ENCODE measurements at regions not wholly inside any gene's neighbourhood (a gene's known extent, or its start where the extent isn't known, plus 50 kb on each side); places are given as distances from the start of the nearest gene placed in this dataset.
"Not testable (repeated sequence)": the region's sequence is repeated elsewhere in the genome, so short reads cannot be mapped to it uniquely, and the experiment has no call there.

DNA sequence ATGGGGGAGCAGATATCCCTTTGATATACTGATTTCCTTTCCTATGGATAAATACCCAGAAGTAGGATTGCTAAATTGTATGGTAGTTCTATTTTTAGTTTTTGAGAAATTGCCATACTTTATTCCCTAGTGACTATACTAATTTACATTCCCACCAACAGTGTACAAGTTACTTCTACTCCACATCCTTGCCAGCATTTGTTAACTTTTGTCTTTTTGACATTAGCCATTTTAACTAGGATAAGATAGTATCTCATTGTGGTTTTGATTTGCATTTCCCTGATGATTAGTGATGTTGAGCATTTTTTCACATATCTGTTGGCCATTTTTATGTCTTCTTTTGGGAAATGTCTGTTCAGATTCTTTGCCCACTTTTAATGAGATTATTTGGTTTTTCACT, 620.6 kb upstream of the CAMK1G start:
- FAIRE-seq, result no peak

DNA sequence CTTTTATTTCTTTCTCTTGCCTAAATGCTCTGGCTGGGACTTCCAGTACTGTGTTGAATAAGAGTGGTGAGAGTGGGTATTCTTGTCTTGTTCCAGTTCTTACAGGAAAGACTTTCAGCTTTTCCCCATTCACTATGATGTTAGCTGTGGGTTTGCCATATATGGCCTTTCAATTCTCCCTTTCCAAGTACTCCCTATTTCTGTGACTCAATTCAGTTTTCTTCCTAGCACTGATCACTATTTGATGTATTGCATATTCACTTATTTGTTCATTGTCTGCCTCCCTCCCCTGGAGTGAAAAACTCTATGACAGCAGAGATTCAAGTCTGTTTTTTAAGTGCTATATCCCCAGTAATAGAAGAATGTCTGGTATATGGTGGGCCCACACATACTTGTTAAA, 618.2 kb upstream of the CAMK1G start:
- no peak for DNase-seq (ENCODE audit: low spot score in 2 of 2)
- no peak for FAIRE-seq

More for the DNA sequence above, 620.6 kb upstream of the CAMK1G start:
- DNase-seq (ENCODE audit: low spot score in 2 of 2), result no peak

DNA sequence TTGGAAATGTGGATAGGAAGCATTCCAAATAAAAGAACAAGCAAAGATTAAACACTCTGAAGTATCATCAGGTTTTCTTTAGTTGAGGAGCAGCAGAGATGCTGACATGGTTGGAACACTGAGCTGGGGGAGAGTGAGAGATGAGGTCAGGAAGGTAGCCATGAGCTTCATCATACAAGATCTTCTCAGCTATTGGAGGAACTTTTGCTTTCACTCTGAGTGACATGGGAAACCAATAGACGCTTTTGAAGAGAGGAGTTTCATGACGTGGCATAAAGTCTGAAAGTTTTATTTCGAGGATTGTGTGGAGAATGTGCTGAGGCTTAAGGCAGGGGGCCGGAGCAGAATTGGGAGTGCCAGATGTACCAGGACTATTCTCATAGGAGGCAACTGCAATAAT, 616.2 kb upstream of the CAMK1G start:
- FAIRE-seq (no peak), DNase-seq (ENCODE audit: low spot score in 2 of 2) (no peak)

DNA sequence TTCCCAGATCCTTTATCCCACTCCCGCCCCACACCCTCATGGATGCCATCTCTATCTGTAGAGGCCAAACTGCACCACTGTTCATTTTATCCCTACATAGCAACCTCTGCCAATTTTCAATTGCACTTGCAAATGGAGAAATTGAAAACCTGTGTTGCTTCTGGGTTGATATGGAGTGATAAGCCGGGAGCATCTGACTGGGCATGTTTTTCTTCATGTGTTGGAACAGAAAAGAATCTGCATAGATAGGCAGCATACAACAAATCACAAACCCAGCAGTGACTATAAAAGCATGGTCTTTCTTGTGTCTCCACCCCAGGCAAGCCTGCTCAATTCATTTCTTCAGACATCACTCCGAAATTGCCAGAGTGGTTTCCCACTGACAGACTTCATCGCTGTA, 608.8 kb upstream of the CAMK1G start:
- FAIRE-seq (no peak), DNase-seq (ENCODE audit: low spot score in 2 of 2) (no peak)

DNA sequence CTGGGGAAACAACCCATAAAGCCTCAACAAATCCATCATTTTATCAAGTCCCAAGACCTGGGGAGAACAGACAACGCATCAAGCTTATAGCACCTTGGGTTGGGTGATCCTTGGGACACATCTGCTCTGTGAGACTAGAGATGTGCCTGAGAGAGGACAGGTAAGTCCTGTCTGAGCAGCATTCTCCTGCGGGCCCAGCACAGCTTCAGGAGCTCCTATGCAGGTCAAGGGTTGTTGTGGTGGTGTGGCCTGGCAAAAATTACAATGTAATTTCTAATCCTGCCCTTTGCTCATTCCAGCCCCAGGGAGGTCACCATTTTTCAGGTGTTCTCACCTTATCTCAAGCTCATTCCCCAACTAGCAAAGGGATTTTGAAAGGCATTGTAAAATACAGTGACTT, 608.1 kb upstream of the CAMK1G start:
- FAIRE-seq (no peak), DNase-seq (ENCODE audit: low spot score in 2 of 2) (no peak)

DNA sequence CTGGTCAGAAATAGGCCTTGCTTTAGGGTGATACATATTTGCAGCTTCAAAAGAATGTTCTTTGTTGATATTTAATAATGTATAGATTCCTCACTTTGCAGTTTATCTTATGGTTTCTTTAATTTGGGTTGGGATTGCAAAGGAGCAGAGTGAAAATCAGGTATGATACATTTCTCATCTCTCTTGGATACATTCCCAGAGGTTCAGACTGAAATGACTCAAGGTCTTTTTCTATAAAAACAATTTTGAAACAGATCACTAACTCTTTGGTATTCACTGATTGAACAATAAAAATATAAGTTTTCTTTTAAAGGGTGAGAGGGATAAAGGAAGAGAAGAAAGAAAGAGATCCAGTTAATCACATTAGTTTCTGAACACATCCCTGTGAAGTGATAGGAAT, 606.5 kb upstream of the CAMK1G start:
- FAIRE-seq (no peak), DNase-seq (ENCODE audit: low spot score in 2 of 2) (no peak)

DNA sequence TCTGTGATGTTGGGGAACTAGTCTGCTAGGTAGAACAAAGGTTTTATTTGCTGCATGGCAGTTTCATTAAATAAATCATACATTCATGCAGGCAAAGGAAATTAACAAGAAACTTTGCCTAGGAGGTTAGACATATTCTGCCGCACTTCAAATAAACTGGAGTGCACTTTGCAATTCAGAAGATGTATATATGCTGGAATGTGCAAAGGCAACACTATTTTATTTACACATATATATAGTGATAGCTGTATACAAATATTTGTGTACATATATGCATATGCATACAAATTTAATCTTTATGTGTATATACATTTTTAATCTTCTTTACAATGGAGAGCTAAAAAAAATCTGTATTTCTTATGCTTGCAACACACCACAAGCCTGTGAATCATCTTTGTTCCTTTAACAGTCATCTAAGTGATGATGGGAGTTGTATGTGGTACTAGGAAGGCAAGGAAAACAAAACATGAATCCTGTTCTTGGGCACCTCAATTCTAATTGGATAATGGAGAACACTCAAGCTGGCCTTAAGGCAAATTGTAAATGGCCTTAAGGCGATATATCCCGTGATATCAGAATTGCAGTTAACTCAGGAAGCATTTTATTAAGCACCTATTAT, 605.8 kb upstream of the CAMK1G start:
- DNase-seq (ENCODE audit: low spot score in 2 of 2), result no peak
- FAIRE-seq, result no peak

DNA sequence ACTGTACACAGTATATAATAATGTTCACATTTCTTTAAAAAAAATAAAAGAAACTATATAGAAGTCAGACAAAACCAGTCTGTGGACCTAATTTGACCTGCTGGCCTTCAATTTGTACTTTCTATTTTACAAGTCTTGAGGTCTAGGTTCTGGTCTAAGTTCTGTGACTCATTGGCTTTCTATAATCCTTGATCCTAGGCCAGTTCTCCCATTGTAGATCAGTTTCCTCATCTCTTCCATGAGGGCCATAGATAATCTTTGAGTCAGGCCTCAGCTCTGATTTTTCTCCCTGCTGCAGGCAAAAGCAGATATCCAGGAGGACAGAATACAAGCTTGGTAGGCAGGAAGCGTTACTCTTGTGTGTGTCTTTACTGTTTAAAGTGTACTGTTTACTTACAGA, 603.7 kb upstream of the CAMK1G start:
- DNase-seq (ENCODE audit: low spot score in 2 of 2), result no peak
- FAIRE-seq, result no peak

DNA sequence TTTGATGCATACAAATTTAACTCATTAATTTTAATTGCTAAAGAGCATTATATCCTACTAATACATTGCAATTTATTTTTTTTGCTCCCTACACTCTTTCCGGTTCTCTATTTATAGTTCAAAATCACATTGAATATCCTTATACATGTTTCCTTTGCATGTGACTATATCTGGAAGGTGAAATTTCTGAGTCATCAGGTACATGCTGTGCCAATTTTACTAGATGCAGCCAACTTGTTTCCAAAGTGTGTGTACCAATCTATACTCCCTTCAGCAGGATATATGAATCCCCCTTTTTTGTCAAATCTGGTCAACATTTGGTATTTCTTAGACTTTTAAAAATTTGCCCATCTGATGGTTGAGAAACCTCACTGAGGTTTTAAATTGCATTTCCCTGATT, 602.9 kb upstream of the CAMK1G start:
- DNase-seq (ENCODE audit: low spot score in 2 of 2) (no peak), FAIRE-seq (no peak)

DNA sequence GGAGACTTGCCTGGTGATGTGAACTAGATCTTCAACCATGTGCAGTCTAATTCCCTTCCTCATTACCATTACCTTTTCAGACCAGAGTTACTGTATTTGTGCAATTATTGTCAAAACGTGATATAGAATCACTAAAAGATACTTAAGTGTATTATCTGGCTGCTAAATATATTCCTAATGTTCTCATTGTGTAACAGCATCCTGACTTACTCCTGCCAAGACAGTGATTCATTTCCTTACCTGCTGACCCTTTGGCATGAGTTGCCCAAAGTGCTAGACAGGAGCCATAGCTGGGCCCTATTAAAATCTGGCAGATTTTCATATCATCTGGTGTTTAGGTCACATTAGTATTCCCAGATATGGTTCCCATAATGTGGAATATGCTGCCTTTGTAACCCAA, 598.3 kb upstream of the CAMK1G start:
- no peak for DNase-seq (ENCODE audit: low spot score in 2 of 2)

DNA sequence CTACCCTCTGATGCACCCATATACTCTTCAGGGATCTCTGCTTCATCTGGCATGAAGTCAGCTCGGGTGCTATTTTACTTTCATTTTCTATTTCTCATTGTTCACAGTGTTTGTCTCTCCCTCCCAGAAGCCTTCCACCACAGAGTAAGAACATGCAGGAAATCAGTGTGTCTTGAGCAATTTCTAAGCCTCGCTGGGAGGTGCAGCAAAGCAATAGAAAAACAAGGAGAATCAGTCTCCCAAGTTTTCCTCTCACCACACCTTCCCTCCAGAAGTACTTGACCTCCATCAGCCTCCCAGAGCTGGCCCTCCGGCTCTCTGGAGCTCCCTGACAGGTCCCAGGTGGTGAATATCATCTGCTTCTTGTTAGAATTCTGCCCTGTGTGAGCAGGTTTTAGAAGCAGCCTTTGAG, 594.7 kb upstream of the CAMK1G start:
- FAIRE-seq (no peak), DNase-seq (ENCODE audit: low spot score in 2 of 2) (peak in 1 of 2 donors; percentile 5)

More for the DNA sequence above, 598.3 kb upstream of the CAMK1G start:
- FAIRE-seq, result no peak

DNA sequence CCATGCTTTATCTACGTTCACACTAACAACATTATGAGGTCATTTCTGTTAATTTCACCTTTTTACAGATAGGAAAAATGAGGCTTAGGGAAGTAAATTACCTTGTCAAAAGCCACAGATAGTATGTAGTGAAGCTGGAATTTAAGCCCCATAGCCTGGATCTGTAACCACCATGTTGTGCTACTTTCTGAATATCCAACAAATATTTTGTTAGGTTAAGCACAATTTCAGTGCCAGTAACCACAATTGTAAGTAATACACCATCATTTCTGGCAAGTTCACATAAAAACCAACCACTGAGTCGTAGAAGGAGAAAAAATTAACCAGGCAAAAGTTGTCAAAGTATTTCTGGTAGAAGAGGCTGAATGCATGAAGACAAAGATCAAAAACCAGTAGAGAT, 593.1 kb upstream of the CAMK1G start:
- DNase-seq (ENCODE audit: low spot score in 2 of 2) (no peak), FAIRE-seq (no peak)

DNA sequence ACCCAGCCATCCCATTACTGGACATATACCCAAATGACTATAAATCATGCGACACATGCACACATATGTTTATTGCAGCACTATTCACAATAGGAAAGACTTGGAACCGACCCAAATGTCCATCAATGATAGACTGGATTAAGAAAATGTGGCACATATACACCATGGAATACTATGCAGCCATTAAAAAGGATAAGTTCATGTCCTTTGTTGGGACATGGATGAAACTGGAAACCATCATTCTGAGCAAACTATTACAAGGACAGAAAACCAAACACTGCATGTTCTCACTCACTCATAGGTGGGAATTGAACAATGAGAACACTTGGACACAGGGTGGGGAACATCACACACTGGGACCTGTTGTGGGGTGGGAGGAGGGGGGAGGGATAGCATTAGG, 586.5 kb upstream of the CAMK1G start:
- FAIRE-seq; DNase-seq (ENCODE audit: low spot score in 2 of 2): not testable (repeated sequence)

DNA sequence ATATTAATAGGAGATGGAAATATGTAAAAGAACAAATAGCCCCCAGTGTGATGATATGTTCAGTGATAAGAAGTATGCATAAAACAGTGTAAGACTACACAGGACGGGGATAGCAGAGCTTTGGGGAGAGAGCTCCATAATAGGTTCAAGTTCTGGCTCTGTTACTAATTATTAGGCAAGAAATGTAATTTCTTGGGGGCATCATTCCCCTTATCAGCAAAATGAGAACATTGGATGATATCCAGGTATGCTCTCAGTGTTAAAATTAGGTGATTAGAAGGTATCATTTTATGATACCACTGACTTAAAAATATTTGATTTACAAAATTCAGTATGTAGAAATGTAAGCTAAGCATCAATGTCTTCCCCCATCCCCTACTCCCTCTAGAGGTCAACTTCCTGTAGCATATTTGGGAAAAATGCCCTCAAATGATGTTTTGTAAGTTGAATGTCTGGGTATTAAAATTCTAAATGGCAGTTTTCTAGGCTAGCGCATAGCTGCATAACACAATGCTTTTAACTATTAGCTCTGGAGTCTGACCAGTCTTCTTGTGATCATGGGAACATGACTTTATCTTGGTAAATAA, 585.7 kb upstream of the CAMK1G start:
- DNase-seq (ENCODE audit: low spot score in 2 of 2), result no peak
- no peak for FAIRE-seq

DNA sequence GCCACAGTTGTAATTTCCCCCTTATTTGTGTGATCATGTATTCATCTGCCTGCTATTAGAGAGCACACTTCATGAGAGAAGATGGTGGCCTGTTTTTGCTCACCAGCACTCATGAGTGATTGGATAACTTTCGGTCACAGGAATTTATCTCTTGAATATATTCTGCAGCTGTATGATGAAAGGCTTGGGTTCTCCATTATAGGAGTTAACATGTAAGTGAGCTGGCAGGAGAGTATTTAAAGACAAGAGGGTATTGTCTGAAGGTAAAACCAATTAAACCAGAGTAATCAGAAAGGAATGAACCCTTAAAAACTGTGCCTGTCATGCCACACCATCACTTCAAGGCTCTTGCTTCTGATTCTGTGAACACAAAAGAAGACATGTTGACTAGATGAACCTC, 574.9 kb upstream of the CAMK1G start:
- FAIRE-seq (no peak), DNase-seq (ENCODE audit: low spot score in 2 of 2) (no peak)

DNA sequence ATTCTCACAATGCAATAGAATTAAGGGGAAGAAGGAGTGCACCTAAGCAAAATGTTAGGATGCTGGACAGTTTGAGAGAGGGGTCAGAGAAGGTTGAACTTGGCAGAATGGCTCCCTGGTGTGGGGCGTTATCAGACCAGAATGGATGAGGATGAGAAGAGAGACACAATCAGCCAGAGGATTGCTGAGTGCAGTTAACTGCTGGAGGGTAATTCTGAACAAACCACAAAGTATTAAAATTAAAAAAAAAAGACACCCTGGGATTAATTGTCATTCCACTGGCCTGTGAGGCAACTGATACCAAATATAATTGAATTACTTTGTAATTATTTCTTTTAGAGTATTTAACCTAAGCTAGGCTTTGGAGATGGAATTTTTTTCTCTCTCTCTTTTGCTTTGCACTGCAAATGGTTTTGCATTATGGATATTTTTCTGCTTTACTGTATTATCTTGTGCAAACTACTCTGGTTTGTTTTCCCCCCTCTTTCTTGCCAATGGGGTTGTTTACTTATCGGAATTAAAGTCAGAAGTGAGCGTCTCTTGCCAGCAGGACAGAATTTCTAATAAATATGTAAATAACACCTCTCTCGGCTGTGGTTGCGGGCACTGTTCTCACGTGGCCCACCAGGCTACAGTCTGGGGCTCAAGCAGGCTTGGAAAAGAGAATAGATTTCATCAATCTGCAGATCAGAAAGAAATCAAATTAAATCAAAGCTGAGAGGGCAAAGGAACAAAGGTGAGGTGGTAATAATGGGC, 572.9 kb upstream of the CAMK1G start:
- DNase-seq (ENCODE audit: low spot score in 2 of 2) (no peak), FAIRE-seq (no peak)

DNA sequence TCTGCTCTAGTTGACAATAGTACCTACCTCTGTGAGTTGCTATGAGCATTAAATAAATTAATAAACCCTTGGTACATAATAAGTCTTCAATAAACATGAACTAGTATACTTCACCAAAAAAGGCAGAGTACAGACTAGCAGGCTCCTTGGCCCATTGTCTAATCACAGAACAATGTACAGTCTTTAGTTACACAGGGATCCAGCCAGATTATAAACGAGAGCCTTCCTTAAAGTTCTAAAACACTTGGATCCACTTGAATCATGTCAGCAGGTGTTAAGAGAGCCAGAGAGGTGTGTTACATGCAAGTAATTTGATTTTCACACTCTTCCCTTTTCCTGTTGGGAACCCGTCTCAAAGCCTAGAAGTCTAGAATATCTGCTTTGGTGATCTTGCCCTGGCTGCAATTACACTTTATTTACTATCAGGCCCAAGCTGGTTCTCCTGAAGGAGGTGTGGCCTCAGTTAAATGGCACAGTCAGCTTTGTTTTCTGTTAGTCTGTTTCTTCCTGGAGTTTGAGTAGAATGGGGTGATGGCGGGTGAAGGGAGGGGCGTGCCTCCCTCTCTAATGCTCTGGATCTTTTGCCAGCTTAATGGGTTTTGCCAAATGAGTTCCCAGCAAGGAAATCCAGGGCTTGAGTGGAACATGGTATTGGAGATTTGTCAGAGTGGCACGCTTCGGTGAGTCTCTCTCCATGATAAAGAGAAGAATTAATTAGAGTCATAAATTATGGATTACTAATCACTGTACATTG, 570.9 kb upstream of the CAMK1G start:
- FAIRE-seq (no peak), DNase-seq (ENCODE audit: low spot score in 2 of 2) (no peak)

DNA sequence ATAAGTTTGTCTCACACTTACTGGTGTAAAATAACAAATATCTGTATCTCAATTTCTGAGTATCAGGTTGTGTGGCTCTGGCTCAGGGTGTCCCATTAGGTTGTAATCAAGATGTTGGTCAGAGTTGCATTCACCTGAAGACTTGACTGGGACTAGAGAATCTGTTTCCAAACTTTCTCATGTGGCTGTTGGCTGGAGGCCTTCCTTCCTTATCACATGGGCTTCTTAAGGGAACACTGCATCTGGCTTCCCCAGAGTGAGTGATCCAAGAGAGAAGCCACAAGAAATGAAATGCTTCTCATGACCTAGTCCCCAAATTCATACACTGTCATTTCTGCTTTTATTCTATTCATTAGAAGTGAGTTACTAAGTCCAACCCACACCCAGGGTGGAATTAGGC, 568.4 kb upstream of the CAMK1G start:
- FAIRE-seq (no peak), DNase-seq (ENCODE audit: low spot score in 2 of 2) (no peak)

DNA sequence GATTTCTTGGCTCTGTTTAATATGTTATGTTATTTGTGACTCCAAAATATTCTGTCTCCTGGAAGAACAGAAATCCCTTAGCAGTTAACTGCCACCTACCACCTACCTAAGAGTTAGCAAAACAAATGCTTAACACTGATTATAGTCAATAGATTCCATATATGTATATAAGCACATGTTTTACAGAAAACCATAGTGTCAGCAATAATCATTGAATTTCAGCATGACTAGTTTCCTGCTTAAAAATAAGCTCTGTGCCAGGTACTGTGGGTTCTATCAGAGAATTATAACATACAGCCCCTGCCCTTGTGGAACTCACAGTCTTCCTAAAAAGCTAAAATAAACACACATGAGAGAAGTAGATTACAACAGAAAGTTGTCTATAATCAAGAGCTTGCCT, 561.9 kb upstream of the CAMK1G start:
- DNase-seq (ENCODE audit: low spot score in 2 of 2), result no peak
- no peak for FAIRE-seq

DNA sequence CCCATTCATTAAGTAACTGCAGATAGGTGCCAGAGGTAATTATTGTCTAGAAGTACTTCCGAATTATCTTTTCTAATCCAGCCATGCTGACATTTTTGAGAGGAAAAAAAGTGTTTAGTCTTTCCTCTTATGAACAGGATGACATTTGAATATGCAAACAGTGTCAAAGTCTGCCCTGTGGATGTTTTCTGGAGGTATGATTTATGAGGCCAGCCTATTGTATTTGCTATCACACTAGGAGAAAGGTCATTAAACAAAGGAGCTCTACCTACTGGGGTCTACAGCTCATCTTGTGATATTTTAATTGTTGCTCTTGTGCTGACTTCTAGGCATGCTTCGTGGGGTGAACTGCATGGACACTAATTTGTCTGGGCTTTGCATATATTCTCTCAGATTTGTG, 559.7 kb upstream of the CAMK1G start:
- DNase-seq (ENCODE audit: low spot score in 2 of 2), result no peak
- FAIRE-seq, result no peak

DNA sequence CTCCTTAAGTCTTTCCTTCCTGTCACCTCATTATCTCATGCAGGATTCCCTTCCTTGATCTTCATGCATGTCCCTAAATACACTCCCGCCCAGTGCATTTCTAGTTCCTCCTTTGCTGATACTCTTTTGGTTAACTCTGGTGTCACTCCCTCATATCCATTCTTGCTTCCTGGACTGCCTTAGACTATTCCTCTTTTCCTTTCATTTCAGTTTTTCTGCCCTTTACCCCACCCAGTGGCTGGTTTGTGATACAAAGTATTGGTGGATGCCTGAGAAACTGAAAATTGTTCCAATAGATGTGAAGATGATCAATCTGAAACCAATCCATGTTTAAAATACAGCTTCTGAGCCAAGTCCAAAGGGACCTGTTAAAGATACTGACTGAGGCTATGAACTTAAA, 553.8 kb upstream of the CAMK1G start:
- FAIRE-seq, result no peak

More for the DNA sequence above, 553.8 kb upstream of the CAMK1G start:
- no peak for DNase-seq (ENCODE audit: low spot score in 2 of 2)
